Umbilical cord (tissue), 1 donor: ENCODE measurements at regions not wholly inside any gene's neighbourhood (a gene's known extent, or its start where the extent isn't known, plus 50 kb on each side); places are given as distances from the start of the nearest gene placed in this dataset.
A peak's percentile ranks its signal among the peaks of the same experiment; 100 is the strongest.

Experiments
- DNase-seq: peaks from one replicate; pipeline ENCODE4 v3.0.0-alpha.2; 2015; ENCODE audit warnings: low spot score

DNA sequence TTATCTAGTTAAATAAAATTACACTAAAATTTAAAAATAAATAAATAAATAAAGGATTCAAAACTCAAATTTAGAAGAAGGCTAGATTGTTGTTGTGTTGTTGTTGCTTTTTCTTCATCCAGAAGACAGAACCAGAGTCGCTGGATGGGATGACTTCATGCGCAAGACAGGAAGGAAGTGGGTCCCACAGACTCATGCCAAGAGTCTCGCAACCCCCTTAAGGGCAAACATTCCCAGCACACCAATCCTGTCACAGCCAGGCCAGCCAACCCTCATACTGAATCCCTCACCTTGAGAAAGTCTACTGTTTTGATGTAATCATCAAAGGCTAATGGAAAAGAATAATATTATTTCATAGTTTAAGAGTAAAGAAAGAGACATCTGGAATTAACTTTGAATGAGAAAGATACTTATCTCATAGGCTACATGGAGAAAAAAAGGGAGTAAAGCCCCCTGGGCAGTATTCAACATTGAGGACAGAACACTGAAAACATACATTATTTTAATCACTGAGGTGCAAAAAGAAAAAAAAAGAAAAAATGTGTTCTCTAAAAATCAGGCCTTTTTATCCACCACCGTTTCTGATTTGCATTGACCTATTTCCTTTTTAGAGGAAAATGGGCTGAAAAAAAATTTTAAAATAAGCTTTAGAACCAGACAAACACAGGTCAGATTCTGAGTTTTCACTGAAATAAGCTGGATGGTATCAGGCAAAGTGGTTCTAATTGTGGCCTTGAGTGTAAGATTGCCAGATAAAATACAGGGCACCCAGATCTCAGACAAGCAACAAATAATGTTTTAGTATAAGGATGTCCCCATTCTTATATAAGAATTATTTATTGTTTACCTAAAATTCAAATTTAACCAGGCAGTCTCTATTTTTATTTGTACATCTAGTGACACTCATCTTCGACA is 826.5 kb downstream of the TNS3 start:
- DNase-seq: no peak

DNA sequence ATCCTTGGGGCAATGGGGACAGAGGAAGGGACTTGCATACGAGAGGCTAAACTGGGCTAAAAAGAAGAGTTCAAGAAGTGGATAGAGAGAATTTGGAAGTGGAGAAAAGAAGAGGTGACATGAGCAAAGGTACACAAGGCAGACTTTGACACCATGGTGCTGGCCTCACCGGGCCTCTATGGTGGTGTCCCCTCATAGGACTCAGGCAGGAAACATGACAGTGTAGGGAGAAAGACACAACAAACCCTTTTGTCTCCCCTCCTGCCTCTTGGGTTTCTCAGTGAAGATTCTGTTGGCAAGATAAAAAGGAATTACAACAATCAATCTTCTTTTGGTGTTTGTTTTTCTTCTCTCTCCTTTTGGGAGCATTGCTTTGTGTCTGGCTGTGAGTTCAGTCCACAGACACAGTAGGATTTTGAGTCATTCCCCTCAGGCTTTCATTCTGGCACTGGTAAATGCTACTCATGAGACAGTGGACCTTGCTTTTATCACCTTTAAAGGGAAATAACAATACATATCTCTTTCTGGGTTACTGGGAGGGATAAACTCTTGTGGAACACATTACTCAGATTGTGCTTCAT is 827.7 kb downstream of the TNS3 start:
- peak; percentile 75 for DNase-seq

DNA sequence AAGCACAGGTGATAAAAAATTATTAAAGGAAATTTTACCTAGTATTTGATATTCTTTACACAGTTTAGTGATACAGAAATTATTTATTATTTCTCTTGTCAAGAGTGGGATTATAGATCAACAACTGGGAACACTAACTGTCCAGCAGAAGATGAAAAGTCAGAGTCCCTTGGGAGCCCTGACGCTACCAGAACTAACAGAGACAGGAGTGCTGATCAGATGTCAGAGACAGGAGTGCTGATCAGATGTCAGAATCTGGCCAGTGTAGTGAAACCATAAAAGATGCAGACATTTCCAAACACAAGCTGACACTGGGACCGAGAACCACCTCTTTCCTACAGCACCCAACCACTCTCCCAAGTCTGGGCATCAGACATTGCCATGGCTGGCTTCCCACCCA is 828.2 kb downstream of the TNS3 start:
- no peak for DNase-seq

DNA sequence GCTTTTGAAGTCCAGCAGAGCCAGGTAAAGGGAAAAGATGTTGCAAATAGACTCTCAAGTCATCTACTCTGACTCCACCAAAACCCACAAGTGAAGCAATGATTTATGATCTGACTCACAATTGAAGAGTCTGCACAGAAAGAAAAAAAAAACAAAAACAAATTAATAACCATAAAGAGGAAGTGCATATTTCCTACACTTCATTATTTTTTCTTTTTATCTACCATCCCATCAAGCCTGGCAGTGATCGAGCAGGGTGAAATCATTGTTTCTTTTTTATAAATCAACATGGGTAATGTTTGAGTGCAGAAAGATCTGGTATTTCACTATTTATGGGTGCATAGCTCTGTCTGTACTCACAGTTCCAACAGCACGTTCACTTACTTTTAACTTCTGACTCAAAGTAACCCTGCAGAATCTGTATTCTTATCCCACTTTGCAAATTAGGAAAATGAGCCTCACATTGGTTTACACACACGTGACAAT is 829.0 kb downstream of the TNS3 start:
- DNase-seq: peak; percentile 77

DNA sequence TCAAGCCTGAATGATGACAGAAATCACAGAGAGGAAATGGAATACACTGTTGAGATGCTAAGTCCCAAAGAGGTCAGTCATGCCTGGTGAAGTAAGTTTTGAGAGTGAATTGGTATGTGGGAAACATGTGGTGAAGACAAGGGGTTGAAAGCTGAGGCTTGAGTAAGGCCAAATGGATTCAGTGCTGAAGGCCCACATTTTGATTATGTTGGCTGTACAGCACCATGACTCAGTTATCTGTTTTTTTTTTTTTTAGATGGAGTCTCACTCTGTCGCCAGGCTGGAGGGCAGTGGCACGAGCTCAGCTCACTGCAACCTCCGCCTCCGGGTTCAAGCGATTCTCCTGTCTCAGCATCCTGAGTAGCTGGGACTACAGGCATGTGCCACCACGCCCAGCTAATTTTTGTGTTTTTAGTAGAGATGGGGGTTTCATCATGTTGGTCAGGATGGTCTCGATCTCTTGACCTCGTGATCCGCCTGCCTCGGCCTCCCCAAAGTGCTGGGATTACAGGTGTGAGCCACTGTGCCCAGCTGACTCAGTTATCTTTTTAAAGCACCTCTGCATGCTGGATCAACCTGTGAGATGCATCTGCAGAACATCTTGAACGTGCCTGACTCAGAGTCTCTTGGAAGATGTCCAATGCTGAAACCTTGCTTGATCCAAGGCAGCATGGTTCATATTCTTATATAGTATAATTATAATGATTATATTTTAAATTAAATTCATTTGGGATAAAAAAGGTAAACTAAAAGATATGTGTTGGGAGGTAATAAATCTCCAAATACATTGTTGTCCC is 829.8 kb downstream of the TNS3 start:
- DNase-seq: peak; percentile 34

DNA sequence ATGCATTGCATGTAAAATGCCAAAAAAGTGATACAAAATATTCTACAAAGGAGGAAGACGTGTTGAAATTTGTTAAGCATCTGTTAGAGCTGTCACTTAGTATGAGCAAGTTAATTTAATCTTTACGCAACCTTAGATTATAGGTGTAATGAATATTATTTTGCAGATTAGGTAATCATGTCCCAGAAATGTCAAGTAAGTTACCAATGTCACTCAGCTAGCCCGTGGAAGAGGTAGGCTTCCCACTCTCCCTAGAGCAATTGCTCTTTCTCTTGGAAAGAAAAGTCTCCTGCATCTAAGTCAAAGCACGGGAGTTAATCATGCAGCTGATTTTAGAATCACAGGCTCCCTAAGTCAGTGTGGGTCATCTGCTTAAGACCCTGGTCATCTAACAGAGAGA is 830.4 kb upstream of the IGFBP3 start:
- DNase-seq: no peak

DNA sequence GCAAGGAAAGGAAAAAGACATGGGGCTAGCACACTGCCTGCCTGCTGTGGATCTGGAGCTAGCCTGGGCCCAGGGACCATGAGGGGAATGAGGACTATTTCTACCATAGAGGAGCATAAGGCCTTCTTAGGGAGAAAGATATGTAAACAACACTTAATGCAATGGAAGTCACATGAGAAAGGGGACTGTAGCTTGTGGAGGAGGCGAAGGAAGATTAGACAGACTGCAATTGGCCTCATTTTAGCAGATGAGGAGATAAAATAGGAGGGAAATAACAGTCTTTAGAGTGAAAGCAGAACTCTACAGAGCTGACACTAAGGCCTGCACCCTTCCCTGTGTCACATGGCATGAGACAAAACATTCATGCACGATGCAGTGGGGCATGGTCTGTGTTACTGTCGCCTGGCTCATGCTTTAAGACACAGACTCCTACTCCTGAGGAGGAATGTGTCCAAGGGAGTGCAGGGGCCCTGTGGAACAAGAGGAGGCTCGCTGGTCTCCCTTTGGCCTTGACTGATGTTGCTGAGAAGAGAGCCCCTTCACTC is 829.3 kb upstream of the IGFBP3 start:
- DNase-seq: no peak

DNA sequence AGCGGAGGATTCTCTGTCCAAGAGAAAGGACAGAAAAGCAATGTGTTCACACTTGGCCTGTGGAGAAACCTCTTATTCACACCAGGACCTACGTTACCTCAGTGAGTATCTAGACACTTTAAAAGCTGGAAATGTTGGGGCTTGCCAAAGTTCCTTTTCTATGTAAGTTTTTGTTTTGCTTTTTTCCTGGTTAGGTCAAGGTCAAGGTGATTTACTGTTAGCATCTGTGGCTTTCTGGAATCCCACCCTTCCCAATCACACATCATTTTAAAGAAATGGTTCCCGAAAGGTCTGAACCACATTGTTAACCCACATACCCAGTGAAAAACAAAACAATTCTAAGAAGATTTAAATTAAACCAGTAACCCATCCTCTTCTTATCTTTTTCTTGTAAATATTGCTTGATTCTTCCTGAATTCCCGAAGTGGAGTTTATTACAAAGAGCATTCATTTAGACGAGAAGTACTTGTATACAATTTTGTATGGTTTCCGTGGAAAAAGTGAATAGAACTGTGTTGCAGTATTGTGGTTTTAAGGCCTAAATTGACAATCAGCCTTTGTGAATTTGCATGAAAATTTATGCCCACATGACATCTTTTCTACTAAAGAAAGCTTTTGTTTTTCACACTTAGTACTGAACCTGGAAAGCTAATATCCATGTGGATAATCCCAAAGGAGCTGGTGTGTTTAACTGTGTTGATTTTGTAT is 827.0 kb upstream of the IGFBP3 start:
- DNase-seq: no peak

DNA sequence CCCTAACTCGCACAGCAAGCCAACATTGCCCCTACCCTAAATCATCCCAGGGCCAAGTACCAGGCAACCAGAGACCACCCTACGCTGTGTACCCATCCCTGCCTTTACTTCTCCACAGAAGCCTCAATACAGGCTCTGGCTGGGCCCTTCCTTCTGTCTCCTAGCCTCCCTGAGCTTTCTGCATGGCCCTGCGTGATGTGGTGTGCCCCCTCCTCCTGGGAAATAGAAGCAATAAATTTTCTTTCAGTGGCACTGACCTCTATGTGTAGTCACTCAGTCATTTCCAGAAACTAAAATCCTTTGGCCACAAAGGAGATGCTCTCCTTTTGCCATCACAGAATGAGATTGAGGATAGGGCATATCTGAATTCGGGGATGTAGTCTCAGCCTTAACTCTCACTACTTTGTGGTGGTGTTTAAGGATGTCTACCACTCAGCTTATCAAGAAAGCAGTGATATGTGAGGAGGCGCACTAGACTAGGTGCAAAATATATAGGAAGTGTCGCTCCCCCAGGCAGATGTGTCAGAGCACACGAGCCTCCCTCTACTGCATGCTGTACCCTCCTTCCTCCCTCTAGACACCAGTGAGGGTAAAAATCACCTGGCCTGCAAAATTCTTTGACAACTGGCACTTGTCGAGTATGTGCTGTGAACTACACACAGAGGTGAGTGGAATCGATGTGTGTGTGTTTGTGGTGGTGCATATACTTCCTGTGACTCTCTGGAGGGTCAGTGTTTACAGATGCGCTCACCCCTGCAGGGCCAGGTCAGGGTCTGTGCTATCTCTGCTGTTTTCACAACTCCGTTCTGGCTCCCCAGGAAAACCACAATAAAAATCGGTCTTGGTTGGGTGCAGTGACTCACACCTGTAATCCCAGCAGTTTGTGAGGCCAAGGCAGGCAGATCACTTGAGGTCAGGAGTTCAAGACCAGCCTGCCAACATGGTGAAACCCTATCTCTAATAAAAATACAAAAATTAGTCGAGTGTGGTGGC is 825.9 kb upstream of the IGFBP3 start:
- DNase-seq: no peak

DNA sequence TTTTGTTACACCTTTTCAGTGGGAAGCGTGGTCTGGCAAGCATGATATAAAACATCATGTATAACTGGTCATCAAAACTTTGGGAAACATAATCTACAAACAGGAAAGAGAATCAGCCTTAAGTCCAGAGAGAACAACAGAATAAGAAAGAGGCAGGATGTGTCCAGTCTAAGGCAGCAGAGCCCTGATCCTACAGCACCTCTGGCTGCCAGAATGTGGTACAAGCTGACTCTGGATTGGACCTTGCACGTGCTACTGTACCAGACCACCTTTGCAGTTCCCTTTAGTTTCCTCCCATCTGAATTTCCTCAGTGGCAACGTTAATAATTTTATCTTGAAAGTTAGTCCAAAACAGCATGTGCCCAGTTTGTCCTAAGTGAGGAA is 824.6 kb upstream of the IGFBP3 start:
- DNase-seq: no peak

DNA sequence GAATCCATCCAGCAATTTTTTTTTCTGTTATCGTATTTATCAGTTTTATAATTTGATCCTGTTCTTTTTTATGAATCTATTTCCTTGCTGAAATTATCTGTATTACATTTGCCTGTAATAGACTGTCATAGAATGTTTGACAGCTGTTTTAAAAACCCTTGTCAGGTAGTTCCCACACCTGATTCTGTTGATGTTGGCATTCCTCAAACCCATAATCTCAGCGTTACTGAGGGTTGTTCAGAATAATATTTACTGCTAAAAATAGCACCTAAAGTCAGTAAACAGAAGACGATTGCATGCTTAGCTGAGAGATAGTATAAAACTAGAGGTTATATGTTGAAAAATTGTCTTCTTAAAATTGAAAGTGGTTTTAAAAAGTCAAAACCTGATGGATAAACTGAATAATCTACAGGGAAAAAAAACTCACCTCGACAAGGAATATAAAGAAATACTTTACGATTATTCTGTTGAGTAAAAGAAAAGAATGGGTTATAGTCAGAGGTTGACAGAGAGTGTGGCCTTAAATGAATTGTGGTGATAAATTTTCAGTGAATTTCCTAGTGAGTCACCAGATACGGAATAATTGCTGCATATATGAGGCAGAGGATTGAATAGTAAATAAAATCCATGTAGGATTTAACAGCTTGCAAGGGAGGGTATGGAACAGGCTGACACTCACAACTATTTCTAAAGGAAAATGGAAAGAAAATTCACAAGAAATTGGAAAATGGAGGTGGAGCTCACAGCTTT is 824.1 kb upstream of the IGFBP3 start:
- DNase-seq: peak; percentile 28

DNA sequence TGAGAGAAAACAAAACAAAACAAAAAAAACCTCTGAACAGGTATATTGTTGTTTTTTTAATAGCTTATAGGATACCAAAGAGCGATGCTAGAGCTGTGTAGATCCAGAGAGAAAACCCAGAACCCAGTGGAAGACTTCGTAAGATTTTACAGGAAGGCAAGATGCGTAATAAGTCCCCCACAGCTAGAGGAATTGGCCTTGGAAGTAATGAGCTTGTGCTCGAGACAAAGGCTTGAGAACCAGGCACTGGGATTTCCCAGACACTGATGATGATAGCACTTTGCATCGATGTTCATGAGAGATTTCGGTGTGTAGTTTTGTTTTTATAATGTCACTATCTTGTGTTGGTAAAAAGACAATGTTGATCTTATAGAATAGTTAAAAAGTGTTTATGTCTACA is 821.5 kb upstream of the IGFBP3 start:
- DNase-seq: no peak

DNA sequence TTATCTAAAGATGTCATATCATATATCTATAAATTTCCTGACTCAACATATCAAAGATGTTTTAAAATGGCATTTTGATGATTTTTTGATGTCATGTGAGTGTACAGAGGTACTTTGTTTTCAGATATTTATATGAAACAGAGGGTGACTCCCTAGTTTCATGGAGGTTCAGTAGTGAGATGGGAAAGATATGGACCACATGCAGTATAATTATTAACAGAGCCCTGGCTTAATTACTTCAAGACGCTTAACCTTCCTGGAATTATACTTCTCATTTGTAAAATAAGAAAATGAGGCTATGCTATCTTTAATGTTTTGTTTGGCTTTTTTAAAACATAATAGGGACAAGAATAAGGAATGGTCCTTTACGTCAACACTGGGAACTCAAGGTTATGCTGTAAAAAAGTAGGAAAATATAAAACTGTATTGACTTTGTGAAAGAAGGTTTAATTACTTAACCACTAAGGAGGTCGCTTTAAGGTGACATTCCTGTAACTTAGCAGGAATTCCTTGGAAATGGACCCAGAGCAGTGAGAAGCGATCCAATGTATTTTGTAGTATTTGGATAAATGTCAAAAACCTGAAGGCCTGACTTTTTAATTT is 821.0 kb upstream of the IGFBP3 start:
- no peak for DNase-seq

DNA sequence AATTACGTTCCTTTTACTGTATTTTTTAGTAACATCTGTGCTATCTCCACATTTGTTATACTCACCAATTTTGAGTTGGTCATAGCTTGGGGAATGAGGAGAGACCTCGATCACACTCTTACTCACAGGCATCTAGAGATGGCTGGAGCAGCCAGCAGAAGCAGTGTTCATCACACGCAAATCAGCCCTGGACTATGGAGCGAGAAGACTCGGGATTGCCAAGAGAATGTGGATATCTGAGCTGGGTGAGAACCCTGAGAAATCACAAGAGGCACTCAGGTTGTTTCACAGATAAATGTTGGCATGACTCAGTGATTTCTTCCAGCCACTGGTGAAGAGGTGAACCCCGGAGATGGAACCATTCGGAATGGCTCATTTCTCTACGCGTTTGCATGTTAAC is 820.1 kb upstream of the IGFBP3 start:
- no peak for DNase-seq

DNA sequence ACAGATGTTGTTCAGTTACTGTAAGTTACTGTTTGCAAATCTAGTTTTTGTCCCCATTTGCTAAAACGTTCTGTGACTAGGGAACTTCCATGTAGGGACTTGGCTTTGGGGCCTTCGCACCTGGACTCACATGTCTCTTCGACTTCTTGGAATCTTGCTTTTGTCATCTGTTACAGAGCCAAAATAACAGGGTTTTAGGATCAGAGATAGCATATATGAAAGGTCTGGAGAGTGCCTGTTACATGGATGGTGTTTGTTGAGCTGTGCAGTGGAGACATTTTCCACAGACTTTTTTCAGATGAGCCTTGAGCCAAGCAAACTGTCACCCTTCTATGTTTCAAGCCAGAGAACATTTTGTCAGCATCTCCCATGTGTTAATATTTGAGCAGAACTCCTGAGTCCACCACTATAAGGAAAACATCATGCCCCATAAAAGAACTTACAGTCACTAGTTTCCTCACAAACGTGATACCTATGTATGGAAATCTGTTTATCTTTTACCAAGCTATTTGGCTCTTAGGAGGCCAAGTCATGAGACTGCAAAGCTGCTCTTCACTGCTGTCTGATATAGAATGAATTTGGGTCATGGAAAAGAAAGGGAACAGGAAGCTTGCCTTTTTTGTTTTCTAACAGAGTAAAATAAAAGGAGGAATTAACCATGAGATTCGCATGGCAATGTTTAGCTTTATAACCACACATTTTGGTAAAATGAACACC is 818.6 kb upstream of the IGFBP3 start:
- no peak for DNase-seq

DNA sequence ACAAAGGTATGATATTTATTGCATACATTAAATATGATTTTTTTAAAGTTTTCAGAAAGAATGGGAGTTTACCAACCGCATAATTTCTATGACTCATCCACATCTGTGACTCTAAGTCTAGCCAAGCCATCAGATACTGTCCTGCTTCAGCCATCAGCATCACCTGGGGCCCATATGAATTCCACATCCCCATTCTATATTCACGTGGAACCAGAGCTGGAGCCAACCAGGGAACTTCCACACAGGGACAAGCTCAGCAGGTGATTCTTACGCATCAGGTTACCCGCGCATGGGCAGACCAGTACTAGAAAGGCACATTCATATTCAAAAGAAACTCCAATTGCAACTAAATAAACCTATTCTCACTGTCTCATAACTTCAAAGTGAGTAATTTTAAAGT is 817.7 kb upstream of the IGFBP3 start:
- no peak for DNase-seq

DNA sequence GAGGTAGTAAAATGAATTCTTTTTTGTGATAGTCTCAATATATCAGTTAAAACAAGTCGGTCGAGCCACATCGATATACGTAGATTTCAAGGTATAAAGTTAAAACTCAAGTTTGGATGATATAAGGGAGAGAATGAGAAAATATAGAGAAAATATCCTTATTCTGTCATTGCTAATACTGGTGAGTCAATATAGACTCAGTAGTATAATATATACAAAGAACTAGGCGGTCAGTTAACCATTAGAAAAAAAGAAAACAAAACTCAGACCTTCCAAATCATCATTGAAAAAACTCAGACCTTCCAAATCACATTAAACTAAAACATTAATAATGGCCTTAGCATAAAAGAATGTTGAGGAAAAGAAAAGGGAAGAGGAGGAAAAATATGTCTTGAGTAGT is 817.1 kb upstream of the IGFBP3 start:
- DNase-seq: no peak

DNA sequence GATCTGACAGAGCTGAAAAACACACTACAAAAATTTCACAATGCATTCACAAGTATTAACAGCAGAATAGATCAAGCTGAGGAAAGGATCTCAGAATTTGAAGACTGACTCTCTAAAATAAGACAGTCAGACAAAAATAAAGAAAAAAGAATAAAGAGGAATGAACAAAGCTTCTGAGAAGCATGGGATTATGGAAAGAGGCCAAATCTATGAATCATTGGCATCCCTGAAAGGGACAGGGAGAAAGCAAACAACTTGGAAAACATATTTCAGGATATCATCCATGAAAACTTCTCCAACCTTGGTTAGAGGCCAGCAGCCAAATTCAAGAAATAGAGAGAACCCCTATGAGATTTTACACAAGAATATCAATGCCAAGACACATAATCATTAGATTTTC is 804.8 kb upstream of the IGFBP3 start:
- DNase-seq: no peak
